GM18498 (cell line): ENCODE measurements at regions not wholly inside any gene's neighbourhood (a gene's known extent, or its start where the extent isn't known, plus 50 kb on each side); places are given as distances from the start of the nearest gene placed in this dataset.

Experiments used
- ATAC-seq: cut with Tn5 transposase; IDR thresholded peaks from one replicate; pipeline ENCODE4 v1.9.1; 2021; ENCODE audit warnings: mild to moderate bottlenecking, moderate library complexity; ENCODE audit not compliant: unreplicated experiment

GRCh38 chr5:167785106-167785505 lies 506.3 kb upstream of the WWC1 start:
- no peak for ATAC-seq

GRCh38 chr5:167785901-167786300 lies 505.5 kb upstream of the WWC1 start:
- ATAC-seq: no peak

- no peak for ATAC-seq
These were observed 504.4 kb upstream of the WWC1 start for GRCh38 chr5:167786871-167787578.

GRCh38 chr5:167790045-167790444 lies 501.4 kb upstream of the WWC1 start:
- no peak for ATAC-seq

GRCh38 chr5:167790462-167791260 lies 500.8 kb upstream of the WWC1 start:
- ATAC-seq: no peak

- no peak for ATAC-seq
These were observed 498.9 kb upstream of the WWC1 start for GRCh38 chr5:167792514-167792913.

- no peak for ATAC-seq
These were observed 497.7 kb upstream of the WWC1 start for GRCh38 chr5:167793700-167794099.

GRCh38 chr5:167794121-167794520 lies 497.3 kb upstream of the WWC1 start:
- no peak for ATAC-seq

GRCh38 chr5:167796672-167797071 lies 494.8 kb upstream of the WWC1 start:
- no peak for ATAC-seq

GRCh38 chr5:167797933-167798332 lies 493.5 kb upstream of the WWC1 start:
- ATAC-seq: no peak

GRCh38 chr5:167798448-167798847 lies 493.0 kb upstream of the WWC1 start:
- no peak for ATAC-seq

GRCh38 chr5:167800427-167800826 lies 491.0 kb upstream of the WWC1 start:
- ATAC-seq: no peak

GRCh38 chr5:167801999-167802398 lies 489.4 kb upstream of the WWC1 start:
- no peak for ATAC-seq

GRCh38 chr5:167802755-167803431 lies 488.6 kb upstream of the WWC1 start:
- ATAC-seq: no peak

- no peak for ATAC-seq
These were observed 486.8 kb upstream of the WWC1 start for GRCh38 chr5:167804512-167805220.

GRCh38 chr5:167810573-167810972 lies 480.9 kb upstream of the WWC1 start:
- no peak for ATAC-seq

- ATAC-seq: no peak
These were observed 478.6 kb upstream of the WWC1 start for GRCh38 chr5:167812871-167813270.

- no peak for ATAC-seq
These were observed 478.1 kb upstream of the WWC1 start for GRCh38 chr5:167813389-167813788.

GRCh38 chr5:167814040-167814439 lies 477.4 kb upstream of the WWC1 start:
- no peak for ATAC-seq

- ATAC-seq: no peak
These were observed 476.6 kb upstream of the WWC1 start for GRCh38 chr5:167814828-167815227.

- no peak for ATAC-seq
These were observed 475.1 kb upstream of the WWC1 start for GRCh38 chr5:167816354-167816753.
